Stimulated activated CD4-positive, alpha-beta T cell treated with anti-CD3 and anti-CD28 coated beads, Interleukin-1b, Interleukin-23, amount 100 ng/mL, for 24 hours (primary cell): ENCODE measurements at regions not wholly inside any gene's neighbourhood (a gene's known extent, or its start where the extent isn't known, plus 50 kb on each side); places are given as distances from the start of the nearest gene placed in this dataset.
"Not testable (repeated sequence)": the region's sequence is repeated elsewhere in the genome, so short reads cannot be mapped to it uniquely, and the experiment has no call there.

Experiments used
- DNase-seq, 4 experiments: peaks; one replicate each; pipeline ENCODE4 v3.0.0-alpha.2; 2020; ENCODE audit warnings: low read depth in 4 of 4, low spot score in 1 of 4

DNA sequence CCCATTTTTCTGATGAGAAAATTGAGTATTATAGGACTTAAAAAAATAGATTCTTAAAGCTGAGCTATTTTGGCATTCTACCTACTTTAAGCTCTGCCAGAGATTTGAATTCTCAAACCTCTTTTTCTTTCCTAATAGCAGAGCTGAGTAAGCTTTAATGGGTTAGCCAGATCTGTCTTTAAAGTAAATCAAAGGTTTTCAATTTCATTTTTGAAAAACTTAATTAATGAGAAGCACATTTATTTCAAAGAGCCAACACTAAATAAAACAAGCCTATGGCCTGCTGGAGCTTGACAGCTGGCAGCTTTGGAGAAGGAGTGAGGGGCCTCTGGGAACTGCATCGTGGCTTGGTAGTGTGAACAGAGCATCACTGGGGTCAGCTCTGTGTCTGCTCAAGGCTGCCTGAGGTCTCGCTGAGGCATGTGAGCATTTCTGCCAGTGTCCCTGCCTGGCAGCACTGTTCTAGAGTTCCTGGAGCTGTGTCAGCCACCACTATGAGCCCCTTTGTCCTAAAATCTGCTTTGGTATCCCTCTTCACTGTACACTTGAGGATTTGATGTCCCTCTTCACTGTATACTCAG is 50.4 kb upstream of the PRSS23 start:
- DNase-seq = no peak

DNA sequence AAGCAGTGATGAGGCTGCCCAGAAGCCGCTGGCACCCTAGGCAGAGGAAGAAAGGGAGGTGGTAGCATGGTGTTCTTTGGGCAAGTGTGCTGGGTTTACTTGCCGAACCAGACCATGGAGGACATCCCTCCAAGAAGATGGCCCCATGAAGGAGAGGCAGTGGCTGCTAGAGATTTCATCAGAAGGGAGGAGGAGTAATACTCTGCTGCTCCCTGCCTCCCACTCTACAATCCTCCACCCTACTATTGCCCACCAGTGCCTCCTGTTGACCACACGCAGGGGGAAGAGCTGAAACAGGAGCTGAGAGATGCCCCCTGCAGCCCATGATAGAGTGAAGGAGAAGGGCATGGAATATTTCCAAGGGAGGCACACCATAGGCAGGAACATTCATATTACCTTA is 51.0 kb upstream of the PRSS23 start:
- no peak for DNase-seq

DNA sequence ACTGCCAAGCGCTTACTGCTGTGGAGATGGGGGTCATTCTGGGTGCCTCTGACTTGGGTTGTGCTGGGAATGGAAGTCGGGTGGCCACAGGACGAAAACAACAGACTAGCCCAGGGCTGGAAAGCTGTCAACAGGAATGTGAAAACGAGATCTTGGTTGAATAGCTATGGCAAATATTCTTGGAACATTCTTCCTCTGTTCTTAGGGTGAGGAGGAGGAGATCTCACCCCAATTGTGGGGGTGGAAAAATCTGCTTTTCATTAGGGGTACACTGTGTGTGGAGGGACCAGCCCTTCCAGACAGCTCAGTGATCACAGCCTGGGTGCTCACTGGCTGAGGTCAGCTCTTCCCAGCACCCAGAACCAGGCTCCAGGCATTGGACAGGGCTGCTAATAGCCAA is 52.0 kb upstream of the PRSS23 start:
- DNase-seq = no peak

DNA sequence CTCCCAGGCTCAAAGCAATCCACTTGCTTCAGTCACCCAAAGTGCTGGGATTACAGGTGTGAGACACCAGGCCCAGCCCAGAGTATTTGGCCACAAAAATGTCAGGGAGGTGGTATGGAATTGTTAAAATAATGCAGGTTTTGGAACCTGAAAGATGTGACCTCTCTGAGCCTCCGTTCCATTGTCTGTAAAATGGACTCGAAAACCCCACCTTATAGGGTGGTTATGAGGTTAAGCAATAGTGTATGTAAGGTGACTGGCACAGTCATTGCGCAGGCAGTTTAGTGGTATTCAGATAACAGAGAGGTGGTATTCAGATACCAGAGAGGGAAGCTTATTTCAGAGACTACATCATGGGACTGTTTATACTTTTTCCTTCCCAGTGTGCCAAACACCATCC is 52.5 kb upstream of the PRSS23 start:
- no peak for DNase-seq

DNA sequence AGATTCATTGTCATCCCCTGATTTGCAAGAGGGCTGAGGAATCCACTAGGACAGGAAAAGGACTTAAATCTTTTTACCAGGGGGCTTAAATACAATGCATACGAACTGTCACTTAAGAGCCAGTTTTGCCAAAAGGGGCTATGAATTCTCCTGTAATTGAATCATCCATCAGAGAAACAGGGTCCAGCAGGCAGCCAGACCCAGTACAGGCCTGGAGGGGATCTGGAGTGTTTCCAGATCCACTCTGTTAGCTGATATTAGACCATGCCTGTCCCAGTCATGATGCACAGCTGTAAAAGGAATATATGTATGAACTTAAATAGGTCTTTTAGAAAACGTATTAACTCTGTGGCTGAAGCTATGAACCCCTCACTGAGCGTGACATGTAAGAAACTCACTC is 53.8 kb upstream of the PRSS23 start:
- no peak for DNase-seq

DNA sequence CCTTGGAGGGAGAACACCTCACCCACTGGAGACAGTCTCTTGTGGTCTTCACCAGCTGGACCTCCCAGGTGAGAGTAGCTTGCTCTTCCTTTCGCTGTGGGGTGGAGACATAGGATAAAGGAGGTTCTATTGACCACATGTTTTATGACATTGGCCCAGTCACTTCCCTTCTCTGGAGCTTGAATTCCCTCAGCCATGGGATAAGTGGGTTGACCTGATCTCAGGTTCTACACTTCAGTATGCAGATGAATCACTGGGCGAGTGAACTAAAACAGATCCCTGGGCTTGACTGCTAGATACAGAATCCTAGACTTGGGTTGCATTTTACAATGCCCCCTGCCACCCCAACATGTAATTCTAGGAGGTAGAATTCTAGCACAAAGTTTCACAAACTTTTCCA is 54.8 kb upstream of the PRSS23 start:
- DNase-seq = no peak

DNA sequence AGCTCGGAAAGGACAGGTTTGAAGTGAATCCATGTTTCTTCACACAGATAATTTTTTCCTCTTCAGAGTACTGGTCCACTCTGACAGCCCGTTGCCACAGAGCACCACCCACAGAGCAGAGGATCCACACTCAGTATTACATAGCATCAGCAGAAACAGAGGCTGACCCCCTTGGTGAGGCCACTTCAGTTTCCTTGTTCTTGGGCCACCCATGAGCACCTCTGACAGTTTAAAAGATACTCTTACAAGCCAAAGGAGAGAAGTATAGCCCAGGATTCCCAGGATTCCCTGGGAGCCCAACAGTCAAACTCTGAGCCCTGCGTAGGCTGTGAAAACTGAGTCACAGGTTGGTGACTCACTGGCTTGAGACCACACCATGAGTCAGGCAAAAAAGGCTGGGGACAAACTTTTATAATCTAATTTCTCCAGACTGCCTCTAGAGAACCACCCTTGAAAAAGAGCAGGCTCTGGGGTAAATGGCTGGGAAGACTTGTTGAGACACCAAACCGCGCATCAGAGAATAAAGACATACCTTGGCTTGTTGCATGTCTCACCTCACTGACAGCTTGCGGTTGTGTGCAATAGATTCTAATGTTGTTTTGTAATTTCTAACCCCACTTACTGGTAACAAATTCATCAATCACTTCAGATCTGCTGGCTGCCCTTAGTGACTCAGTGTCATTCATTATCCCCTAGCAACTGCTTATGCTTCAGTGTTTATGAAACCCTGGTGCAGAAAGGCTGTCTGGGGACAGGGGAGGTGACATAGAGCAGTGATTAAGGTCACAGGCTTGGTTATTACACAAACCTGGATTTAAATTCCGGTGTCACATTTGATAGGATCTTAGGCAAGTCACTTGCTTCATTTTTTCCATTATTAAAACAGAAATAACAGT is 56.9 kb upstream of the PRSS23 start:
- peak in 2 of 4 experiments; percentile 30 to 57 for DNase-seq

DNA sequence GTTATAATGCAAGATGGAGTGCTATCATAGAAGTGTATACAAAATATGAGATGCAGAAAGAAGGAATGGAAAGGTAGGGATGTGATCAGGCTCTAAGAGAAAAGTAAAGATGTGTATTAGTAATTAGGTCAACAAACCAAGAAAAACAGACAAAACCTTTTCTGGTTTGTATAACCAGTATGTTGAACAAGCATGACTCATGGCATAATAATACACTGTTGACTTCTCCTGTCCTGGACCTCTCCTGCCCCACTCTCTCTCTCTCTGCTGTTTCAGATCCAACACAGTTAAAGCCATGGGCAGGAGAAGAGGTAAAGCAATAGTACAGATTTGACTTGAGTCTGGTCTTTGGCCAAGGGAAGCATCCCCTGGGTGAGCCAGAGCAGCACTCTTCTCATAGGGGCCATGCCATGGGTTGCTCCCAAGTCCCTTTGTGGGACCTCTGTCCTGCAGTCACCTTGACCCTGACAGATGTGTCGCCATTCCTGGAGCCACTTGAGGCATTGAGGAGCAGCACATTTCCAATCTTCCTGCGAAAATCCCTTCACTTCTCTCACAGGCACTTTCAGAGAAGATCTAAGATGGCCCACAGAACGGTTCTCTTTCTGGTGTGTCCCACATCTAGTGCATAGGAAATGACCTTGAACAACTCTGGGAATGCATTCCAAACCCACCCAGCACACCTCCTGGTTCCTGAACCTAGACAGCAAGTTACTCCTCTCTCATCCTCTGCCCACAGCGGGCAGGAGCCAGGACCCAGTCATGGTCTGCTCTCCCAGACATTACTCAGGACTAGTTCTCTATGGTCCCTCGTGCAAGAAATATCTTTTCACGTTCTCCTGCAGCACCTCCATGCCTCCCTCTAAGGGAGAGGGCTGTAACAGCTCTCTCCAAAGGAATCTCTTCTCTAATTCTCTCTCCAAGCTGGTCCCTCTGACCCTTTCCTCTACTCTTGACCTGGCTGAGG is 58.2 kb upstream of the PRSS23 start:
- DNase-seq = no peak

DNA sequence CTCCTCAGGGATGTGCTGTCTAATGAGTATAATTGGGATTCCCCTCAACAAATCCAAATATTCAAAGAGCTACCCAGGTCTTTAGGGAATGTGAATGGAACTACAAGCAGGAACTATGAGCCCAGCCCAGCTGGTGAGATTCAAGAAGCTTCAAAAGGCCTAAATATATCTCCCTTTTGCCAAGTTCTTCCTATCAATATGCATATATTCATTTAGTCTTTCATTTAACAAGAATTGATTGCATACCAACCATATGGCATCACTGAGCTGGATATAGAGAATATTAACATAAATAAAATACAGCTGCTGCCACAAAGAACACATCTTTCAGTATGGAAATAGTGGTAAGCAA is 58.9 kb upstream of the PRSS23 start:
- DNase-seq = no peak

DNA sequence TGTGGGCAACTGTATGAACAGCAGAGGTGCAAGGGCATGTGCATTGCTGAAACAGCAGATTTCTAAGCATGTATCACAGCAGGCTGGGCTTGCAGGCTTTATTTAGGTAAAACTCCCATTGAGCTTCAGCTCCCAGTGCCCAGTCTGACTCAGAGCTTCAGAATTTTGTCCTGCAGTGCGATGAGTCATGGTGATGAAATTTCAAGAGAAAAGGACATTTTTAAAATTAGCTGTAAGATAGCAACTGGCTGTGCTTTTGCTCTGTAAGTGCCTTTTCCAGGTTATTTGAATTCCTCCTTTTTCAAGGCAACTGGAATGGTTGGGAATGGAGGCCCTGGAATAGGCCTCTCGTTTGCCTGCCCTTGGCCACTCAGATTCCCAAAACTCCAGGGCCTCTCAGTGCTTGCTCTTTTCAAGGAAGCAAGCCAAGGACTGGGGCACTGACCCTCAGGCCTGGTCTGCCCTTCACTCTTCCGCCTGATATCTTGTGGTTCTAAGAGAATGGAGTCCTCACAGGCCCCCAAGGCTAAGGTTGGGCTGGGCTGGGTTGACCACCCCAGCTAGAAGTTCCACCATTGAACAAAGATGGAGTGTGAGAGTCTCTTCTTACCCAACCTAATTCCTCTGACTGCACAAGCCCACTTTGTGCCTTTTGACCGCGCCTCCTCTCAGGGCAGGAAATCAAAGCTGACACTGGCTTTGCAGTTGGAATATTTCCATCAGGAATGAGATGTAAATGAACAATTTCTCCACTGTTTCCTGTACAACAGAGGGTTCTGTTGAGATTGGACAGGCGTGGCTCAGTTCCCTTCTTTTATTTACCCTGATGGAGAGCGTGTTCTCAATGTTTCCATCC is 59.5 kb upstream of the PRSS23 start:
- DNase-seq = peak in 1 of 4 experiments; percentile 22

DNA sequence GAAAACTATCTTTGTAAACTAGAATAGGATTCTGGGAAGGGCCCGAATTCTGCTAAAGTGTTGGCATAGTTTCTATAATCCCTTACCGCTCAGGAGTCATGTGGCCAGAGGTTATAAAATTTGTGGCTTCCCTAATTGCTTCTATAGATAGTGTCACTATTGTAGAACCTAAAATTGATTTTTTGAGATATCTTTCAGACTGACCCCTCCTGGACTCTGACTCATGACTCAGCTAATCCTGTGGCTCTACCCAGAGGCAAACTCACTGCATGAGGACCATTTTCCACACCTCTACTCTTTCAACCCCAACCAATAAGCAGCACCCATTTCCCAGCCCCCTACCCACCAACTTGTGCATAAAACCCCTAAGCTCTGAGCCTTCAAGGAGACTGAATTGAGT is 61.8 kb upstream of the PRSS23 start:
- no peak for DNase-seq

DNA sequence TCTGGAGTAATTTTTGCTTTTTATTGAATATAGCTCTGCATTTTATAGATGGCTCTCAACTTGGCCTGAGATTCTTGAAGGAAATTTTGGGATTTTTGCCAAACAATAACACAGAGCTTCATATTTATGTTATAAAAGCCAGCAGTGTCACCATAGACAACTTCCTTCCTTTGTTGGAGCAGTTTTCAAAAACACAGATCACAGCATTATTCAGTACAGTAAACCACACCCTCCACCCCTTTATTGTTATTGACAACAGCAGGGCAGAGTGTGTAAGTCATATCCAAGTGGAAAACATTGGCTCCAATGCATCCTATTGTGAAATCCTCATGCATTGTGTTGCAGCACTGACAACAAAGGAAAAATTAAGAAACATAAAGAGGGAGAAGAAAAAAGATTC is 62.6 kb upstream of the PRSS23 start:
- DNase-seq = no peak

DNA sequence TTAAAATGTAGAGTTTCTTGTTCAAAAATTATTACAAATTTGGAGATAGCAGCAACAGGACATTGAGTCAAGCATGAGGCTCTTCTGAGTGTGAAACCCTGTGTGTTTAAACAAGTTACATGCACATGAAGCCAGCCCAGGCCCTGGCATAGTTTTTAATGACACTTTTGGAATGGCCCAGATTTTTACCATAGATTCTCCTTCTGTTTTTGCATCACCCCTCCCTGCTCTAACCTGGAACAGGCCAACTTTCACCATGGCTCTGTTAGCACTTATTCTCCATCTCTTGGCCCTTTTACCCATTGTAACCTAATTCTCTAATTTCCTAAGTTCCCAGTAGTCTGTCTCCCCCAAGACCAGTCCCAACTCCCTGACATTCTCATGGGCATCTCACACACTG is 63.1 kb upstream of the PRSS23 start:
- no peak for DNase-seq

DNA sequence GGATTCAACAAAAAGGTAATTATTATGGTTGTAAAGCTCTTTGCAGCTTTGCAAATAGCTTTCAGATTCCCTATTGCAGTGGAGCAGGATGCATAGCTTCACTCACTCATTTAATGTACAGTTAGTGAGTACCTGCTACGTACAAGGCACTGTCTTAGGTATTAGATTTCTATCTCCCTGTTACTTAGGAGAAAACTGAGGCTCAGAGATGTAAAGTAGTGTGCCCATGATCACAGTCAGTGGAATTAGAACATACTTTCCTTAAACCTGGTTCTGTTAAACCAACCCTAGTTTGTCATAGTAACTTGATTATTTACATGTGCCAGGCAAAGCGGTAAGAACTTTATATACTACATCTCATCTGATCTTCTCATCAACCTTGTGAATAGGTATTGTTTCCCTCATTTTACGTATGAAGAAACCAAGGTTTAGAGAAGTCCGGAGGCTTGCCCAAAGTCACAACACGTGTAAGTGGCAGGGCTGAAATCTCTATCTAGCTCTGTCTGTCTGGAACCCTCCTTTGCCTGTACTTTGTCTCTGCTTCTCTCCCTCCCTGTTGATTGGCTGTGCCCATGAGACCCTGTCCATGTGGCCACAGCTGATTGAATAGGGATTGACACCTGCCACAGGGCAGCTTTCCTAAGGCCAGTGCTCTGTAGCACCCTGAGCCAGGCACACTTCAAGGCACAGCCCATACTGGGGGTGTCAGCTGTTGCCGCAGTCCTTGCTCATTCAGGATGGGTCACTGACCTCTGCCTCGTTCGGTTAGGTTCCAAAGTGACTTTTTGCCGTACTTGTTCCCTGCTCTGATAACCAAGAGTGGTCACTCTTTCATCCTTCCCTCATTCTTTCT is 63.8 kb upstream of the PRSS23 start:
- no peak for DNase-seq

DNA sequence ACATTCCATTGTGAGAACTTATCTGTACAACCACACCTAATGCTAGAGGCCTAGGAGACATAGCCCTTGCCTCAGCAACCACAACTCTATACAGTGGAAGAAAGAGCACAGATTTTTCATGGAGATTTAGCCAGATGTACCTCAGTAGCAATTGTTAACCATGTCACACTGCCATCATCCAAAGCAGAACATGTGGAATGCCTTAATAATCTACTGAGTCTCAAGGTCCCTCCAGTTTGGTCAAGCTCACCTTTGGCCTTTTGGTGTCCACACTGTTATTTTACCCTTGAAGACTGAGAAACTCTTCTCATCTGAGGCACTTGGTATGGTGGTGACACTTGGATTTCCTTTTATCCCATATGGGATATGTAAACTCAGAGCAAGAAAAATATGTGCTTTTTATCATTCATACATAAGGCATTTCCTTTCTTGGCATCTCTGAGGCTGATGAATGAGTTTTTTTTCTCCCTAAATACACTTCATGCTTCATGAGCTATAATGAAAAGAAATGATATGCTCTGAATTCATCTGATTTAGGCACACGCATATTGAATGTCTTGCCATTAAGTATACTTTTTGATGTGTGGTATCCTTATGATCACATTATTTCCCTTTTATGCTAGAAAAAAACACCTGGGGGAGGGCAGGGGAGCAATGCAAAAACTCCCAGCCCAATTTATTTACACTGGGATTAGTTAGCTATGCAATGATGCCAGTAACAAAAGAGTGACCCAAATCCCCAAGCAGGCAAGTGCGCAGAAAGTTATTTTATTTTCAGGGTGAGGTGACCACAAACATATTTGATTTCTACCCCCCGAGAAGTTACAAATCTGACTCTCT is 63.3 kb upstream of the ME3 start:
- DNase-seq = no peak

DNA sequence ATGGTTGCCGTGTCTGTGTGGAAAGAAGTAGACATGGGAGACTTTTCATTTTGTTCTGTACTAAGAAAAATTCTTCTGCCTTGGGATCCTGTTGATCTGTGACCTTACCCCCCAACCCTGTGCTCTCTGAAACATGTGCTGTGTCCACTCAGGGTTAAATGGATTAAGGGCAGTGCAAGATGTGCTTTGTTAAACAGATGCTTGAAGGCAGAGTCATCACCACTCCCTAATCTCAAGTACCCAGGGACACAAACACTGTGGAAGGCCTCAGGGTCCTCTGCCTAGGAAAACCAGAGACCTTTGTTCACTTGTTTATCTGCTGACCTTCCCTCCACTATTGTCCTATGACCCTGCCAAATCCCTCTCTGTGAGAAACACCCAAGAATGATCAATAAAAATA is 60.3 kb upstream of the ME3 start:
- DNase-seq = not testable (repeated sequence)

DNA sequence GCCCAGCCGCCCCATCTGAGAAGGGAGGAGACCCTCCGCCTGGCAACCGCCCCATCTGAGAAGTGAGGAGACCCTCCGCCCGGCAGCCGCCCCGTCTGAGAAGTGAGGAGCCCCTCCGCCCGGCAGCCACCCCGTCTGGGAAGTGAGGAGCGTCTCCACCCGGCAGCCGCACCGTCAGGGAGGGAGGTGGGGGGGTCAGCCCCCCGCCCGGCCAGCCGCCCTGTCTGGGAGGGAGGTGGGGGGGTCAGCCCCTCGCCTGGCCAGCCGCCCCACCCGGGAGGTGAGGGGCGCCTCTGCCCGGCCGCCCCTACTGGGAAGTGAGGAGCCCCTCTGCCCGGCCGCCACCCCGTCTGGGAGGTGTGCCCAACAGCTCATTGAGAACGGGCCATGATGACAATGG is 59.9 kb upstream of the ME3 start:
- DNase-seq = not testable (repeated sequence)

DNA sequence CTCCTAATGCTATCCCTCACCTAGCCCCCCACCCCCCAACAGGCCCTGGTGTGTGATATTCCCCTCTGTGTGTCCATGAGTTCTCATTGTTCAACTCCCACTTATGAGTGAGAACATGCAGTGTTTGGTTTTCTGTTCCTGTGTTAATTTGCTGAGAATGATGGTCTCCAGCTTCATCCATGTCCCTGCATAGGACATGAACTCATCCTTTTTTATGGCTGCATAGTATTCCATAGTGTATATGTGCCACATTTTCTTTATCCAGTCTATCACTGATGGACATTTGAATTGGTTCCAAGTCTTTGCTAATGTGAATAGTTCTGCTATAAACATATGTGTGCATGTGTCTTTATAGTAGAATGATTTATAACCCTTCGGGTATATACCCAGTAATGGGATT is 57.2 kb upstream of the ME3 start:
- DNase-seq = not testable (repeated sequence)

DNA sequence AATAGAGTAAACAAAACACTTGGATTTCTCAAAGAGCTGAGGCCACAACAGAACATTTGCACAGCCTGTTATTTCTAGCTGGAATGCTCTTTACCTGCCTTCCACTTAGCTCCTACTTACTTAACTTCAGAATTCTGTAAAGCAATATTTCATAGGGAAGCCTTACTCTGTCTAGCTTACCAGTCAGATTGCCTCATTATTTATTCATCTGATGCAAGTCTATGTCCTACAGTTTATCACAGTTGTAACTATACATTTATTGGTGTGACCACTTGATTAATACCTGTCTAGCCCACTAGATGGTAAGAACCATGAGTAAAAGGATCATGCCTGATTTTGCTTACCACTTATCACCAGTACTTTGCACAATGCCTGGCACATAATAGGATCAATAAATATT is 56.1 kb upstream of the ME3 start:
- DNase-seq = no peak
